Lung (tissue), 11 donors: ENCODE measurements at regions not wholly inside any gene's neighbourhood (a gene's known extent, or its start where the extent isn't known, plus 50 kb on each side); places are given as distances from the start of the nearest gene placed in this dataset.

Source experiments
- ATAC-seq: fragments of 200-7000 bp; cut with Tn5 transposase; one replicate; pipeline ENCODE4 v1.9.1; 2020; ENCODE audit warnings: moderate number of reproducible peaks; ENCODE audit not compliant: insufficient read depth, low FRiP score
- DNase-seq, 3 donors: peaks; one replicate each; pipeline ENCODE4 v3.0.0-alpha.2; 2013 to 2017
- H3K27ac ChIP-seq, 2 donors: one replicate each; pipeline ENCODE4 v1.5.1; 2013; ENCODE audit warnings: mild to moderate bottlenecking in 2 of 2, moderate library complexity in 2 of 2, control low read depth in 1 of 2, inconsistent platforms in 1 of 2, low read depth in 1 of 2, low read length in 1 of 2
- H3K27me3 ChIP-seq, 3 donors: one replicate each; pipeline ENCODE4 v1.5.1; 2013; ENCODE audit warnings: low read length in 2 of 3; ENCODE audit not compliant: control insufficient read depth in 3 of 3, insufficient read depth in 3 of 3
- H3K36me3 ChIP-seq, 4 donors: one replicate each; pipeline ENCODE4 v1.5.1; 2013; ENCODE audit warnings: low read length in 4 of 4, mild to moderate bottlenecking in 1 of 4, moderate library complexity in 1 of 4; ENCODE audit not compliant: control insufficient read depth in 4 of 4, insufficient read depth in 4 of 4
- H3K4me1 ChIP-seq, 5 donors: one replicate each; pipeline ENCODE4 v1.5.1; 2013; ENCODE audit warnings: low read length in 5 of 5, mild to moderate bottlenecking in 2 of 5, moderate library complexity in 1 of 5; ENCODE audit not compliant: control insufficient read depth in 5 of 5, insufficient read depth in 5 of 5
- H3K4me3 ChIP-seq: one replicate; pipeline ENCODE4 v1.5.1; 2013; ENCODE audit warnings: mild to moderate bottlenecking, control low read depth, moderate library complexity
- H3K9ac ChIP-seq, 2 donors: one replicate each; pipeline ENCODE4 v1.5.1; 2013; ENCODE audit warnings: low read length in 2 of 2, control low read depth in 1 of 2; ENCODE audit not compliant: insufficient read depth in 1 of 2
- H3K9me3 ChIP-seq, 4 donors: one replicate each; pipeline ENCODE4 v1.5.1; 2013; ENCODE audit warnings: low read length in 3 of 4, mild to moderate bottlenecking in 1 of 4, moderate library complexity in 1 of 4; ENCODE audit not compliant: control insufficient read depth in 4 of 4, insufficient read depth in 3 of 4
- CTCF ChIP-seq: IDR thresholded peaks from 2 replicates; pipeline ENCODE4 v1.5.1; 2012; ENCODE audit warnings: mild to moderate bottlenecking; ENCODE audit errors: control extremely low read depth, extremely low read depth
- WGBS, 2 donors: extraction: QIAGEN DNeasy Blood & Tissue Kit; methylation state at CpG; one replicate each; pipeline ENCODE4 v1.1.7; 2013; 5-methylcytosine and 5-hydroxymethylcytosine counted together
- donor health status: control.
- donor health status: control.
- donor health status: Bipolar disorder and iron deficiency.
- donor health status: healthy.
- donor health status: DM: yes; HTN: yes; CAD: no.

- peaks cover 0 to under 1% (median 0%) of the 10 kb centered on the region in 5 donors for H3K4me1 ChIP-seq
- no peak overlapping the region for H3K27ac ChIP-seq
- no peak for TF ChIP-seq CTCF
- ATAC-seq (no peak), DNase-seq (no peak)
- H3K9me3 ChIP-seq: no peaks in the 10 kb centered on the region
- H3K9ac ChIP-seq: no peak overlapping the region
- peaks cover 0 to 4% (median 0%) of the 10 kb centered on the region in 3 donors for H3K27me3 ChIP-seq
- 79 to 84% methylated on average over 7 of the region's 7 CpGs for WGBS, 2 donors
- H3K36me3 ChIP-seq: no peaks in the 10 kb centered on the region
- H3K4me3 ChIP-seq: no peak overlapping the region
Observed at GRCh38 chr16:87243478-87243877, 73.7 kb downstream of the C16orf95 start.

- 79 to 86% methylated on average over 7 of the region's 7 CpGs for WGBS, 2 donors
- ATAC-seq: no peak
Observed at GRCh38 chr16:87244636-87245197, 72.5 kb downstream of the C16orf95 start.

GRCh38 chr16:87245511-87245910 is 71.7 kb downstream of the C16orf95 start:
- no peak overlapping the region for H3K27ac ChIP-seq
- H3K4me3 ChIP-seq: no peak overlapping the region
- H3K4me1 ChIP-seq: peaks cover 0 to 4% (median 0%) of the 10 kb centered on the region in 5 donors
- H3K9me3 ChIP-seq: no peaks in the 10 kb centered on the region
- ATAC-seq (no peak), DNase-seq (no peak)
- H3K9ac ChIP-seq: no peak overlapping the region
- H3K36me3 ChIP-seq: no peaks in the 10 kb centered on the region
- peaks cover 0 to 4% (median 0%) of the 10 kb centered on the region in 3 donors for H3K27me3 ChIP-seq
- WGBS, 2 donors: 84 to 86% methylated on average over 13 of the region's 13 CpGs
- no peak for TF ChIP-seq CTCF

More at GRCh38 chr16:87244636-87245197, 72.5 kb downstream of the C16orf95 start:
- H3K36me3 ChIP-seq: no peaks in the 10 kb centered on the region
- H3K27me3 ChIP-seq: peaks cover 0 to 4% (median 0%) of the 10 kb centered on the region in 3 donors
- no peak overlapping the region for H3K9ac ChIP-seq
- H3K4me3 ChIP-seq: no peak overlapping the region
- H3K27ac ChIP-seq: no peak overlapping the region
- peaks cover 0 to 4% (median 0%) of the 10 kb centered on the region in 5 donors for H3K4me1 ChIP-seq
- DNase-seq: no peak
- TF ChIP-seq CTCF: no peak
- H3K9me3 ChIP-seq: no peaks in the 10 kb centered on the region
